NCI-H524 treated with DMSO at 0.1 percent for 48 hours (cell line): ENCODE measurements at regions not wholly inside any gene's neighbourhood (a gene's known extent, or its start where the extent isn't known, plus 50 kb on each side); places are given as distances from the start of the nearest gene placed in this dataset.
A peak's percentile ranks its signal among the peaks of the same experiment; 100 is the strongest.

ENCODE experiments used
- DNase-seq: peaks from one replicate; lab custom pipeline; 2025; lab: John Stamatoyannopoulos, UW

- no peak for DNase-seq
Observed at GRCh38 chr4:131054489-131055019, 1958.6 kb downstream of the C4orf33 start.

- no peak for DNase-seq
Observed at GRCh38 chr4:131061734-131062133, 1965.8 kb downstream of the C4orf33 start.

GRCh38 chr4:131063878-131064277, 1967.9 kb downstream of the C4orf33 start:
- DNase-seq = no peak

- no peak for DNase-seq
Observed at GRCh38 chr4:131081069-131081468, 1985.1 kb downstream of the C4orf33 start.

GRCh38 chr4:131084997-131085396, 1989.0 kb downstream of the C4orf33 start:
- no peak for DNase-seq

GRCh38 chr4:131091896-131092295, 1995.9 kb downstream of the C4orf33 start:
- DNase-seq = no peak

- no peak for DNase-seq
Observed at GRCh38 chr4:131093303-131093702, 1997.4 kb downstream of the C4orf33 start.

- no peak for DNase-seq
Observed at GRCh38 chr4:131098976-131099375, 2003.0 kb downstream of the C4orf33 start.

GRCh38 chr4:131113273-131113672, 2017.3 kb downstream of the C4orf33 start:
- DNase-seq = no peak

- no peak for DNase-seq
Observed at GRCh38 chr4:131113704-131114103, 2017.8 kb downstream of the C4orf33 start.

GRCh38 chr4:131119661-131120060, 2023.7 kb downstream of the C4orf33 start:
- no peak for DNase-seq

- no peak for DNase-seq
Observed at GRCh38 chr4:131137196-131137595, 2011.9 kb upstream of the PCDH10 start.

- no peak for DNase-seq
Observed at GRCh38 chr4:131159261-131159660, 1989.8 kb upstream of the PCDH10 start.

- DNase-seq = no peak
Observed at GRCh38 chr4:131192318-131192717, 1956.8 kb upstream of the PCDH10 start.

- no peak for DNase-seq
Observed at GRCh38 chr4:131207589-131207988, 1941.5 kb upstream of the PCDH10 start.

- no peak for DNase-seq
Observed at GRCh38 chr4:131248314-131248713, 1900.8 kb upstream of the PCDH10 start.

GRCh38 chr4:131251321-131251720, 1897.8 kb upstream of the PCDH10 start:
- no peak for DNase-seq

GRCh38 chr4:131257241-131257640, 1891.9 kb upstream of the PCDH10 start:
- no peak for DNase-seq

- no peak for DNase-seq
Observed at GRCh38 chr4:131258361-131258760, 1890.7 kb upstream of the PCDH10 start.

GRCh38 chr4:131288441-131288840, 1860.7 kb upstream of the PCDH10 start:
- DNase-seq = no peak

- peak; percentile 26 for DNase-seq
Observed at GRCh38 chr4:131296192-131296591, 1852.9 kb upstream of the PCDH10 start.

- no peak for DNase-seq
Observed at GRCh38 chr4:131302108-131302507, 1847.0 kb upstream of the PCDH10 start.

GRCh38 chr4:131304686-131305085, 1844.4 kb upstream of the PCDH10 start:
- no peak for DNase-seq

- no peak for DNase-seq
Observed at GRCh38 chr4:131309628-131310027, 1839.5 kb upstream of the PCDH10 start.

- no peak for DNase-seq
Observed at GRCh38 chr4:131316086-131316485, 1833.0 kb upstream of the PCDH10 start.
